Ramos (cell line): ENCODE measurements at regions not wholly inside any gene's neighbourhood (a gene's known extent, or its start where the extent isn't known, plus 50 kb on each side); places are given as distances from the start of the nearest gene placed in this dataset.

Source experiments
- in situ Hi-C: fragments of 300-500 bp; cut with MboI; formaldehyde crosslinking; loops from one replicate; pipeline ENCODE4 v1.14.3; 2022; ENCODE audit warnings: low sequenced_read_pairs; ENCODE audit not compliant: unreplicated experiment

DNA sequence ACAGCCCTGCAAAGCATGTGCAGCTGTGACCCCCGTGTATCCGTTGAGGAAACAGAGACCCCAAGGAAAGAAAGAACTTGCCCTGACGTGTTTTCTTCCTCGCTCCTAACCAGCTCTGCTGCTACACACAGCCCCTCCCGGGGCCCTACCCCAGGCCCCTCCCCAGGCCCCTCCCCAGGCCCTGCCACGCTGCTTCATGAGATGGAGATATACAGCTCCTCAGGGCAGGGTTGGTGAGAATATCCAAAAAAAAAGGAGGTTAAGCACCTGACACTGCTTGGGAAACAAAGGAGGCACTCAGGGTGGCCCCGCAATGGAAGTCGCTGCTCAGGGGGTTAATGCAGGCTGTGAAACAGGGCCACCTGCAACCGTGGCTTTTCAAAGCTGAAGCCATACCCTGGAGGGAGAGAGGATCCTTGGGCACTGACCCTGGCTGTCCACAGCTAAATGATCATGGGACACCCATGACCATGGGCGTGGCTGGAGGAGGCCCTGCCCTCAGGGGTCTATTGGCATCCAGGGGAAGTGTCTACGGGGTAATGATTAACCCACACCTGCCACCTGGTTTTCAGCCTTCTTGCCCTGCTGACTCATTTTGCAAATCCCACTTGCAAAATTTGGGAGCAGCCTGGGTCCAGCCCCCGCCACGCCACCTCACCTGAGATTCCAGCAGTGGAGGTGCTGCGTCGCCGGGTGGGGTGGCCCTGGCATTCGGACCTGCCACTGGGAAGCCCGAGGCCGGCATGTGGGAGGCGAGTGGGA, 112.1 kb upstream of the ANO1 start:
- in situ Hi-C loops, result no loop called here

DNA sequence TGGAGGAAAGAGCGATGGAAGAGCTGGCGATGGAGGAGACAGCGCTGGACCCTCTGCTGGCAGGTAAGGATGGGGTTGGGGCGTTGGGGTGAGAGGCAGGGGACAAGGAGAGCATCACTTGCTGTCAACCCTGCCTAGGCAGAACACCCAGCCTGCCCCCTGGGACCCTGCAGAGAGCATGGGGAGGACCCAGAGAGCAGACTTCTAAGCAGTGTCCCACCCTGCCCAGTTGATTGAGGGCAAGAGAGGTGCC, 111.6 kb upstream of the ANO1 start:
- in situ Hi-C loops, result no loop called here

DNA sequence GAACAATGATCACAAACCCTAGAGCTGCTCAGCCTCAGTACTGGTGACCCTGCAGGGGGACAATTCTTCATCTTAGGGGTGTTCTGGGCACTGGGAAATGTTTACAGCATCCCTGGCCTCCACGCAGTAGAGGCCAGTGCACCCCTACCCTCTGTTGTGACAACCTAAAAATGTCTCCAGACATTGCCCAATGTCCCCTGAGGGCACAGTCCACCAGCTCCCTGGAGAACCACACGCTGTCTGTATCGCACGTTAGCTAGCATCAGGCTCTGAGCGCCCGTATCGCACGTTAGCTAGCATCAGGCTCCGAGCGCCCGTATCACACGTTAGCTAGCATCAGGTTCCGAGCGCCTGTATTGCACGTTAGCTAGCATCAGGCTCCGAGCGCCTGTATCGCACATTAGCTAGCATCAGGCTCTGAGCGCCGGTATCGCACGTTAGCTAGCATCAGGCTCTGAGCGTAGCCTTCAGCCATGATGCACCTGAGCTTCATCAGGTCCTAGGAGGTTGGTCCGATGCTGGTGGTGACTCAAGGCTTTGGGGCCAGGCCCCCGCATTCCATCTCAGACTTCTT, 111.1 kb upstream of the ANO1 start:
- in situ Hi-C loops, result no loop called here

DNA sequence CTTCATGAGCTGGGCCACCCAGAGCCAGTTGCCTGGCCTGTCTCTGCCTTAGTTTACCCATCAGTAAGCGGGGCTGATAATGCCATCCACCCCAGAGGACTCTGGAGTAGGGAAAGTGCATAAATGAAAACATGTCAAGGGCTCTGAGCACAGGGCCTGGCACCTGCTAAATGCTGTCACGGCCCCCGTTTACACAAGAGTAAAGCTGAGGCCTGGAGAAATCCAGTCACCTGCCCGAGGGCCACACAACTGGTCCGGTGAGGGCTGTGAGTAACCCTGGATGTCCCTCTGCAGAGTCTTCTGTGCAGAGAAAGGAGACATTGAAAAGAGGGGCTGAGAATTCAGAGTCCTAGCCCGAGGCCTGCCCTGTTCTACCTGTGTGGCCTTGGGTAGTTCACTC, 110.6 kb upstream of the ANO1 start:
- in situ Hi-C loops, result no loop called here

DNA sequence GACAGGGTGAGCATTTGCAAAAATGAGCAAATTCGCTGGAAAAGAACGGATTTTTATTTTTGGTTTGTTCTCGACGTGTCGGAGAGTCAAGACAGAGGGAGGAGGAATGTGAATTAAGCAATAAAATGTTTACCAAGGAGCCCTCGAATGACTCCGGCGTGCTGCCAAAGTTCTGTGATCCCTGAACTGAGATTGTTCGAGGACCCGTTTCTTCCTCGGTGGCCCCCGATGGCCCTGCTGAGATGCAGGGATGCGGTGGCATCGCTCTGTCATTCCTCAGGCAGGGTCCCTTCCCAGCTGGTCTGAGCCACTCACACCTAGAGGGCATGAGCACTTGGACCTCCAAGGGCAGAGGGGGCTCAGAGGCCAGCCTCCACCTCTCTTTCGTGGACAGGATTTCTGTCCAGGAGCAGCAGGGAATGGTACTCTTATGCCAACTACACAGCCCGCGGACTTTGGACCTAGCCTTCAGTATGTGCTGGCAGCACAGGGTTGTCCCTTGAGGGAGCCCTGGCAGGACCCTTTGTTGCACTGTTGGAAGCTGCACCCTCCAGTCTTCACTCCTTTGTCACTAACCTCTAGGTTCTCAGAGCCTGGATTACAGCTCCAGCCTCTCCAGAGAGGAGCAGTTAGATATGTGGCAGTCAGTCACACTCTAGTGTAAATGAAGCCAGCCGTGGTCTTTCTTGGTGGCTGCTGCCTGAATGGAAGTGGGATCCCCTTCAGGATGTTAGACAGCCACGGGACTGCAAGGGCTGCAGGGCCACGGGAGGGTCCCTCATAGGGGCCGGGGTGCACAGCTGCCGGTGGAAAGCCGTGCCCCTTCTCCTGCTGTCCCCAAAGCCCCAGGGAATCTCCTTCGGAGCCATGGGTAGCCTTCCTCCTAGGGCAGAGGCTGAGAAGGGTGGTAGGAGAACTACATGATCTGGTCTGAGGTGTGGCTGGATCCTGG, 109.4 kb upstream of the ANO1 start:
- in situ Hi-C loops, result no loop called here

DNA sequence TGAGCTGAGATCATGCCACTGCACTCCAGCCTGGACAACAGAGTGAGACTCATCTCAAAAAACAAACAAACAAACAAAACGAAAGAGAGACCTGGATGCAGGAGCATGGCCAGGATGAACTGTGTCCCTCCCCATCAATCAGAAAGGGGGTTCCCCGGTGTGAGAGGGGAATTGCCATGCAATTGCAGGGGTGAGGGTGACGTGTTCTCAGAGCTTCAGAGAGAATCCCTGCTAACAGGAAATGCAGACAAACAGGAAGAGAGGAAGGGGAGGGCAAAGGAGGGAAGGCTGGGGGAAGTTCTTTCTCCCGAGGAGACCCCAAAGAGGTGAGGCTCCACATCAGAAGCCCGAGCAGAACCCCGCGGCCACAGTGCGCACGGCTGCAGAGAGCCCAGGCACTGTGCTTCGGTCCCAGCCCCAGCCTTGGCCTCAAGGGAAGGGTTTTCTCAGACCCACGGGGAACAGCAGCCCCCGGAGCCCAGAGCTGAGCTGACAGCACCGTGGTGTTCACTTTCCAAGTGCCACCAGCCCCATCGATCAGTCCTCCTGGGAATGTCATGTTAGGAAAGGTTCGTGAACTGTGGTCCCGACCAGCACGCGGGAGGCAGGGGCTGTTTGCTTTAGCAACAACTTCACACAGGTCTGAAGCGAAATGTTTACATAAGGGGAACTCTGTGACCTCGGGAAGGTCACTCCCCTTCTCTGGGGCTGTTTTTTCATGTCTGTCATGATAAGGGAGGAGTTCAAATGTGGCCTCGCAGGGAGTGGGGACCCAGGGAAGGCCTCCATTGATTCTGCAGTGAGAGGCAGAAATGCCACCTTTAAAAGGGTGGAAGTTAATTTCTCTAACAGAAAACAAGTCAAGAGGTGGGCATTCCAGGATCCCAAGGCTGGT, 108.0 kb upstream of the ANO1 start:
- in situ Hi-C loops, result no loop called here

DNA sequence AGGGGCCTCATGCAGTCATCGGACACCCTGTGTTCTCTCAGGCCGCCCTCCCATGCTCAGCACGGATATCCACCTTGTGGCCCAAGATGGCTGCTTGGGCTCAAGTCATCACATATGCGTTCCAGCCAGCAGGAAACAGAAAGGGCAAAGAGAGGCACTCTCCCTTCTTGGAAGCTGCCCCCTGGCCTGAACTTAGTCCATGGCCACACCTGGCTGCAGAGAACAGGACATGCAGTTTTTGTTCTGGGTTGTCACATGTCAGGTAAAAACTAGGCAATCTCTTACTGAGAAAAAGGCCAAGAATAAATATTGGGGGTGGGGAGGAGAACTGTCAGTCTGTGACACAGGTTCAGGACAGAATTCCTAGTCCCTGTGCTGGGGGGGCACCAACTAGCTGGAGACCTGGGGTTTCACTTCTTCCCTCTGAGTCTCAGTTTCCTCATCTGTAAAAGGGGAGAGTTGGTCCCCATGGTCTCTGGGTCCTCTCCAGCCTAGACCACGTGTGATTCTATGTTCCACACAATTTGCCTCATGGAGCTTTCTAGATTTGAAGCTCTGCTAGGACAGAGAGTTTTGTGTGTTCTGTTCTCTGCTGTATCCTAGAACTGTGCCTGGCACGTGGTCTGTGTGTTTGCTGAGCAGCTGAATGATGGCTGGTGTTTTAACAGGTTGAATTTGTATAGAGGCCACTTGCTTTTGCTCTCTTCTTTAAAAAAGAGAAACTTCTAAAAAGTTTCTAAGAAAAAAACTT, 107.2 kb upstream of the ANO1 start:
- in situ Hi-C loops, result no loop called here

DNA sequence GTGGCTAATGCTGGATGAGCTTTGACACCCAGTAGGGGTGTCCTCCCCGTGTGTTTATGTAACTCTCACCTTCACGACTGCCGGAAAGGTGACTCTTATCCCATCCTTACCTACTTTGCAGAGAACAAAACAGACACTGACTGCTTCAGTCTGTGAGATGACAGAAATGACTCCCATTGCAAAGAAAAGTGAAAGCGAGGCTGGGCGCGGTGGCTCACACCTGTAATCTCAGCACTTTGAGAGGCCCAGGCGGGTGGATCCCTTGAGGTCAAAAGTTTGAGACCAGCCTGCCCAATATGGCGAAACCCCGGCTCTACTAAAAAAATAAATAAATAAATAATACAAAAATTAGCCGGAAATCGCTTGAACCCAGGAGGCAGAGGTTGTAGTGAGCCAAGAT, 106.4 kb upstream of the ANO1 start:
- in situ Hi-C loops, result no loop called here

DNA sequence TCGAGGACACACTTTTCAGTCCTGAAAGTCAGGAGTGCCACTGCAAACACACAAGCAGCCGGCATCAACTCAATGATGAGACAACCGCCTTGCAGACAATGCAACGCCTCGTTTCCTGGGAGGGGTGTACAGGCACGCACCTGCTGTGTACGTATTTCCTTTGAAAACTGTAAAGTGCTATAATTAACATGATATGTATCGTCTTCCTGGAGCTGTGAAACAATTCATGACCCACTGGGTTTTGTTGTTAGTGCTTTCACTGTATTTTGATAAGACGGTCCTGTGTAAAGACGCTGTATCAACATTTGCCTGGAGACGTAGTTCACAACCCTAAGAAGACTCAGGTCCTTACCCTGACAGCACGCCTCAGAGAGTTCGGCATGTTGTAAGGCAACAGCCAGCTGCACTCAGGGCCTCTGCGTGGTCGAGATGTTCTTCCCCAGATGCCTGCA, 105.7 kb upstream of the ANO1 start:
- in situ Hi-C loops, result no loop called here

DNA sequence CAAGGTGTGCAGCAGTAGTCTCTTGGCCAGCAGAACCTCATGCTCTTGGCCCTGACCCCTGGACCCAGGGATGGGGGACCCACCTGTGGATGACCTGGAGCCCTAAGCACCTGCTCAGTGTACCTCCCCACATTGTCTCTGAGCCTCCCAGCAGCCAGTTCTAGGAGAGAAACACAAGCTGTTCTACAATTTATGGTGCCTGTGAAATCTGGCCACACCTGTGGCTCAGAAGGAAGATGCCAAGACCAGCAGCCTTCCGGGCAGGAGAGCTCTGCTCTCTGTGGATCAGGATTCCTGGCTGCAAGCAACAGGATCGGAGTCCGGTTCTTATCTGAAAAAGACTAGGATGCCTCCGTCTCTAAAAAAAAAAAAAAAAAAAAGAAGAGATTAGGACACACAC, 103.6 kb upstream of the ANO1 start:
- in situ Hi-C loops, result no loop called here

DNA sequence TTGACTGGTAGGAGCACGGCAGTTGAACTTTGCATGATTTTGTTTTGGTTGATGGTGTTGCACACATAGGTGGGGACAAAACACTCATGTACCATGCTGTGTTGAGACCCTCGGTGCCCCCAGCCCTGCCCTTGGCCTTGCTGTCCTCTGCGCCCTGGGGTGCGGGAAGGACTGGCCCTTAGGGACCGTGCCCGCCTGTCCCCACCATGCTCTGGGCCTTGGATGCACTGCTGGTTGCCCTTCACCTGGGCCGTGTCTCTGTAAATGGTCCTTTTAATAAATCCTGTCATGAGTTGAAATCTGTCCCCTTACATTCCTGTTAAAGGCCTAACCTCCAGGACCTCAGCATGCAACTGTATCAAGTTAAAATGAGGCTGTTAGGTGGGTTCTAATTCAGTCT, 102.3 kb upstream of the ANO1 start:
- in situ Hi-C loops, result no loop called here

DNA sequence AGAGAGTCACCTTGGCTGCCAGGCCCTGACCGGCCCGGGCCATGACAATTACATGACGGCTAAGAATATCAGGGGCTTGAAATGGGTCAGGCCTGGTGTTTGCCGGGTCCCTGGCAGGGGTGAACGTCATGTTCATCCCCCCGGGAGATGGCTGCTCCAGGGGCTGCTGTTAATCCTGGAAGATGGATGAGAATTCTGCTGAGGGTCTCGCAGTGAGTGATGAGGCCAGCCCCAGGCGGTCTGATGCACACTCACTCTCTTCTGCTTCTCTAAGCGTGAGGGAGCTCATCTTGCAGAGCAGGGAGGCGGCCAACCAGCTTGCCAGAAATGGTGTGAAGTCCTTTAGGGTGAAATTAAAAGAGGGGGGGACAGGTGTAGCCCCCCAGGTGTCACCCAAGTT, 101.3 kb upstream of the ANO1 start:
- in situ Hi-C loops, result no loop called here

DNA sequence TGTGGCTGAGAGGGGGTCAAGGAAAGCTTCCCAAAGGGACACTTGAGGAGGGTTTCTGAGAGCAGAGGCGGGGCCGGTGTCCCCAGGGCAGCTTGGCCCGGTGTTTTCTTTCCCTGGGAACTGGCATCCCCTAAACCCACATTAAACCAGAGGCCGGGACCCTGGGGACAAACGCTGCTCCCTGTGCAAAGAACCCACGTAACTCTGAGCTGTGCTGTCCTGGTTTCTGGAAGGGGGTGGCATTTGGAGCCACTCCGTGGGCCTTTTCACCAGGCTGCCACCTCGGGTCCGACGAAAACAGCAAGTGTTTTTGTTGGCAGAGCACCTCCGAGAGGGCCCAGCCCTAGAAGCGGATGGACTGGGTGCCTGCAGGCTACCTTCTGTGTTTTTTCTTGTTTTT, 100.2 kb upstream of the ANO1 start:
- in situ Hi-C loops, result no loop called here

DNA sequence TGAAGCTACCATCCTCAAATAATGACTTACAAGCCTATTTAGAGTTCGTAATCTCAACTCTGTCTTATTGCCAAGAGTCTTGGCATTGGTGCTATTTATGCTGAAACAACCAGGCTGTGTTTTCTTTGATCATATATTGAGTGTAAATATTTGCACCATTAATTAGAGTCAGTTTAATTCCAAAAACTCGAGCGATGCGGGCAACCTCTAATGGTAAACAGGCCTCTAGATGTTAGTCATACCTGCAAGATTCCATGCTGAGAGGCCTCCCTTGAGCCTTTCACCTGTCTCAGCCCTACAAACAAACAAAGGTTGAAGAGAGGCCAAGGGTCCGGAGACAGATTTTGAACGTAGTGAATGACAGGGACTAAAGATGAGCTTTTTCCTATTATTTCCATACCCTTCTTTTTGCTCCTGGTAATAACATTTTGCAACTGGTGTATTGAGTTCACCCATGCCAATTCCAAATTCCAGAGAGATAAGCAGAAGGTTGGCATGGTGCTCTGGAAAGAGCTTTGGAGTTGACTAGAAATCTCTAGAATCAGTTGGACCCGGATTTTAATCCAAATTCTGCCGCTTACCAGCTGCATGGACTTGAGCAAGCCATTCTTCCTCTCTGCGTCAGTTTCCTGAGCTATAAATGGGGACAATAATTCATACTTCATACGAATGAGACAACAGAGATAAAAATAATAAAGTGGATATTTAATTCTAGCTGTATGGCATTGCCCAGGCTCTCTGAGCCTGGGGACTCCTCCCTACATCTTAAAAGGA, 99.1 kb upstream of the ANO1 start:
- in situ Hi-C loops, result no loop called here

DNA sequence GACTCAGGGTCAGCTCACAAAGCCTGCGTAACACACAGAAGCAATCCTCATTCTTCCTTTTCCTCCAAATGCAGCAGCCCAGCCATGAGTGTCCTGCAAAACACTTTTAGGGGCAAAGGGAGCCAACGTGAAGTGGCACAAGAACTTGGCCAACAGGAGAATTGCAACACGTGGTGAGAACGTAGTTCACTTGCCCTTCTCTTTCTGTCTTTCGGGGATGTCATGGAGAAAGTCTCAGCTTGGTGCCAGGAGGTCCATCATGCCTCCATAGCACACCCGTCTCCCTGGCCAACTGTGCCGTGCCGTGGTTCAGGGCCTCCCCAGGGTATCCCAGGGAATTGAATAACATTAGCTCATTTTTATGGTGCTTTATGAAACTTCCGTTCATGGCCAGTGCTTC, 98.5 kb upstream of the ANO1 start:
- in situ Hi-C loops, result no loop called here

DNA sequence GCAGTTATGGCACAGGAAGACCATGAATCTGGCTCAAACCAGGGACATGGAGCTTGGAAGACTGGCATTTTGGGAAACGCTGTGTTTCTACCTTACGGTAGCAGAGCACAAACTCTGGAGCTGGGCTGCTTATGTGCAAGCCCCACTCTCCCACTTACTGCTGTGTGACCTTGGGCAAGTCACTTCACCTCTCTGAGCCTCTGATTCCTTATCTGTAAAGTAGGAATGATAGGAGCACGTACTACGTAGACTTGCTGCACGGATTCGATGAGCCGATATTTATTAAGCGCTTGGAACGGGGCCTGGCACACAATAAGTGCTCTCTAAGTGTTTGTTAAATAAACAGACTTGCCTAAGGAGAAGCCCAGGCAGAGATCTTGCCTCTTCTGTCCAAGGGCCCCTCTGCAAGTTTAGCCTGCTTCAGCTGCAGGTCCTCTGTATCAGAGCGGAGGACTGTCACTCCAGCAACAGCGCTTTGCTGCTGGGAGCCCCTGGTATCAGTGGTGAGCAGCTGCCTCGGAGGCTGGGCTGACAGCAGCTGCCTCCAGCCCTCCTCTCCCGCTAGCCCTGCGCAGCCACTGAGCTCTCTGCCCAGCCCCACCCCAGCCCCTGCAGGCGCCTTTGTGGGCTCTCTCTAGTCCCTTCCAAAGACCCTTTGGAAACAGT, 96.9 kb upstream of the ANO1 start:
- in situ Hi-C loops, result no loop called here

DNA sequence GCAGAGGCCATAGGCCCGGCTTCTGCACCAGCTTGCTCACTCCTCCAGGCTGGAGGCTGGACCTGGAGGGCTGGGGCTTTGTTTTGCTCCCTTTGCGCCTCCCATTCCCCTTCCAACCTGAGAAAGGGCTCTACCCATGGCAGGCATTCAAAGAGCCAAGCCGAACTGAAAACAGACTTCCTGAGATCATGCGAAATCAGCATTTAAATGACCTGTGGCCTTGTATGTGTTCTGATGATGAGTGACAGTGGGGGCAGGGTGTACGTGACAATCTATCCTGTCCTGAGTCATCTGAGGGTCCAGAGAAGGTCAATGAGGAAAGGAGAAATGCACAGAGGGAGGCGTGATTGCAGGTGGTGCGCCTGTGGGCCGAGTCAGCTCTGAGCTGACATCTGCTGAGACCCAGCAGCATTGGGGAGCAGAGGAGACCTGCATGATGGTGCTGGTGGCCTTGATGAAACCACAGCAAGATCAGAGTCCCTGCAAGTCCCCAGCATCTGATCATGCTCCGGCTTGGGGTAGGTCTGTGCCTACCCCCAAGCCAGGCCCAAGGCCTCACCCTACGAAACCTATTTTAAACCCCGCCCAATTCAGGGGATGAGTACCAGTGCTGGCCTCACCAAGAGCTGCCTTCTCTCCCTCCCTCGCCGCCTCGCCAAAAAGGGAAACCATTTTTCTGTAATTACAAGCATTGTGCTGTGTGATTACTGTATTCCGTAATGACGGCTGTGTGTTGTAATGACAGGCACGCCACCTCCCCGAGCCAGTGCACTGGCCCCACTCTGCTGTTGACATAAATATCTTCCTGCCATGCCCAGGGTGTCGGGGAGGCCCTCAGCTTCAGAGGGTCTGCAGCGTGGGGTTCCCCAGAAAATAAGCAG, 95.2 kb upstream of the ANO1 start:
- in situ Hi-C loops, result no loop called here

DNA sequence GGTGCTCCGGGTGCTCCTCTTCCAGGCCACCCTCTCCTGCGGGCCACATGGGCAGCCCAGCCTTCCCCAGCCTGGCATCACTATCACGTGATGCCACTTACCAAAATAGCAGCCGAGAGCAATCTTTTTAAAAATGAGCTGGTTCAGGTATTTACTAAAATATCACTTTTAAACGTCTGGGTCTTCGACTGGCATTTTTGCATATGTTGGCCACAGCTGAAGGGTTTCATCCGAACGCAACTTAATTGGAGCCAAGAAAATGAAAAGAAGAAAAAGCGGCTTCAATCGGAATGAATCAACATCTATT, 94.6 kb upstream of the ANO1 start:
- in situ Hi-C loops, result no loop called here
